Stimulated activated CD4-positive, alpha-beta T cell treated with anti-CD3 and anti-CD28 coated beads, Interleukin-15, amount 100 ng/mL, for 24 hours (primary cell): ENCODE measurements at regions not wholly inside any gene's neighbourhood (a gene's known extent, or its start where the extent isn't known, plus 50 kb on each side); places are given as distances from the start of the nearest gene placed in this dataset.

Experiments
- DNase-seq: peaks from one replicate; pipeline ENCODE4 v3.0.0-alpha.2; 2020

DNA sequence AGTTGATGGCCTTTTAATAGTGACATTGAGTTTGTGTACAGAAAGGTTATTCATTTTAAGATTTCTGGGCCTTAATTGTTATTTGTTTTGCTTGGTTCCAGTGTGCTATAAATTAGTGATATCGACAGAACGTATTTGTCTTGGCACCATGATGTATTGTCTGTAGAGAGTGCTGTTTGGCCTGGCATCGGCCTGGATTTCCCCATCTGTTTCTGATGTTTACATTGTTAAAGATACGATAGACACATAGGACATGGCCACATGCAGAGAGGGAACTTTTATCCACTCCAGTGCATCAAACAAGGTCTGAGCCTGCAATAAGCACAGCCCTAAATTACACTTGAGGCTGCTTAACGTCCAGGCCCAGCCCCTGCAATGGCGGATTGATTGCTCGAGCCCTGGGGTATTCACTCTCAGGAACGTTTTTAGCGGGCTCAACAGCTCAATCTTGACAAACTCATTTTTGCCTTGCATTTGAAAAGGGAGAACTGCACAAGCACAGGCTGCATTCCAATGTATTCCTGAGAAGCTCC lies 144.7 kb downstream of the SLC4A3 start:
- no peak for DNase-seq

DNA sequence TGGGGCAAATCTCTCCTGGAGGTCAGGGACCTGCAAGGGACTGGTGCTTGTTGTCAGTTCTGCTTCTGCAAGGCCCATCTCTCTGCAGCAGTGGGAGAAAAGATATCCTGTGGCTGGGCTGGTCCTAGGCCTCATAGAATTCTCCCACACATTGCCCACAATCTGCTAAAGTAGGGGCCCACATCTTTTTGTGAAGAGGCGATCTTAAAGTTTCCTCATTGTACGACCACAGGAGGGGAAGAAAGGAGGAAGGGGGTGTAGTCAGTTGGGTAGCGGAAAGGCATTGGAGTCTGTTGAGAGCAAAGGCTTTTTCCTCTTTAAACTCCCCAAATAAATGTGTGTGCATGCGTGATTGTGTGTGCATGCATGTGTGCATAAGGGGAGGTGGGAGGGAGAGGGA lies 145.3 kb downstream of the SLC4A3 start:
- no peak for DNase-seq

DNA sequence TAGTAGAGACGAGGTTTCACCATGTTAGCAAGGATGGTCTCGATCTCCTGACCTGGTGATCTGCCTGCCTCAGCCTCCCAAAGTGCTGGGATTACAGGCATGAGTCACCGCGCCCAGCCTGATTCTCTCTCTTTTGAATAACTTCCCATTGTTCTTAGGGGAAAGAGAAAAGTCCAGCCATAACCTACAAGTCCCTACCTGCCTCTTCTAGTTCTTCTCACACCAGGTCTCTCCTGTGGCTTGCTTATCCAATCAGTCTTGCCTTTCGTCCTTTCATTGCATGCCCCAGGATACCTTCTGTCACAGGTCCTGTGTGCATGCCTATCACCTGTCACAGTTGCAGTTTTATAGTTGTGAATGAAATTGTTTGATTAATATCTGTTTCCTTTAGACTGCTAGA lies 148.1 kb downstream of the SLC4A3 start:
- no peak for DNase-seq

DNA sequence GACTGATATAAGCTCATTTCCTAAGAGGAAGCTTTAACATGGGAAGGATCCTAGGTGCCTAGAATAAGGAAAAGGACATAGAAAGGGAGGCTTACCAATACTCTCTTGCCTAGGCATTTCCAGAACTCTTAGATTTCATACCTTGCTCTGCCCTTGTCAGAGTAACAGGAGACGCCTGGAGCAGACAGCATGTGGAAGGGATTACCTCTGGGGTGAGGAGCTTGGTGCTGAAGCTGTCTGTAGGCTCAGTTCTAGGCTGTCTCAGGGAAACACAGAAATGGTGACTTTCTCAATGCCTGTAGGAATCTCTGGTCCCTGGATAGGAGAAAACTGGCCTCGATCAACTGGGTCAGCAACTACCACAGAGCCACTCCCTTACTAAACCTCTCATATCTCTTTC lies 150.0 kb downstream of the SLC4A3 start:
- no peak for DNase-seq

DNA sequence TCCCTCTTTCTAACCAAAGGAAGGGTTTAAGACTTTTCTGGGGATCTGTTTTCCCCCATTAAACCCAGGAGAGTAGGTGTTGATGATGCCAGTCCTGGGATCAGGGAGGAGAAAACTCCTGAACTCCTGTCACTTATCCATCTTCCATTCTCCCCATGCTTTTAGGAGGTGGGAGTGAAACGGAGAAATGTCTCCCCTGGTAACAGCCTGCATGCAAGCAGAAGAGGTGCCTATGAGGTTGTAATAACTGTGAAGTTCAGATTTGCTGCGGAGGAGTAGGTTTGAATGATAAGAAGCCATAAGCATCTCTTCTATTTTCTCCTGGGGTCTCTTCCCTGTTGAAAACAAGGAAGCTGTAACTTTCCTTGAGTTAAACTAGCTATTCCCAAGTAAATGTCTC lies 150.8 kb downstream of the SLC4A3 start:
- DNase-seq = no peak

DNA sequence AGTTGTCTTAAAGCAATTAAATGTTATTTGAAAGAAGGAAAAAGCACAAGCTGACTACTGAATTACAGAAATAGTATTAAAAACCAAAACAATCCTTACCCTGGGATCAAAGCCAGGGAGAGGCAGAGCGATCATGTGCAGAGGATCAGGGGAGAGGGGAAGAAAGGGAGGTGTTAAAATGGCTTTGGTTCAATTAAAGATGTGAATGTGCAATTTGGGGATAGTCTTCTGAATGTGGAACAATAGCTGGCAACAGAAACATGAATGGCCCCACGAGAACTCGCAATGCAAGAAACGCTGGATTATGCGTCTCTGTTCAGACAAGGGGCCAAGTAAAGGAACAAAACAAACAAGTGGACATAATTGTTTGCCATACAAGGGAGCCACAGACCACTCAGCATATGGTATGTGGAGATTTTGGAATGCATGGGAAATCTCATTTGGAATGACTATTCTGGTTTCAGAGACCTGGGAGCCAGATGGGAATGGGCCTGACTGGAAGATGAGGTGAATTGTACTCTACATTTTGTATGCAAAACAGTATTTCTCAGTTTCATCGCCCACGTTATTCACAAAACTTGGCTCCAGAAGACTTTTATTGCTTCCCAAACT lies 155.4 kb downstream of the SLC4A3 start:
- DNase-seq = no peak

DNA sequence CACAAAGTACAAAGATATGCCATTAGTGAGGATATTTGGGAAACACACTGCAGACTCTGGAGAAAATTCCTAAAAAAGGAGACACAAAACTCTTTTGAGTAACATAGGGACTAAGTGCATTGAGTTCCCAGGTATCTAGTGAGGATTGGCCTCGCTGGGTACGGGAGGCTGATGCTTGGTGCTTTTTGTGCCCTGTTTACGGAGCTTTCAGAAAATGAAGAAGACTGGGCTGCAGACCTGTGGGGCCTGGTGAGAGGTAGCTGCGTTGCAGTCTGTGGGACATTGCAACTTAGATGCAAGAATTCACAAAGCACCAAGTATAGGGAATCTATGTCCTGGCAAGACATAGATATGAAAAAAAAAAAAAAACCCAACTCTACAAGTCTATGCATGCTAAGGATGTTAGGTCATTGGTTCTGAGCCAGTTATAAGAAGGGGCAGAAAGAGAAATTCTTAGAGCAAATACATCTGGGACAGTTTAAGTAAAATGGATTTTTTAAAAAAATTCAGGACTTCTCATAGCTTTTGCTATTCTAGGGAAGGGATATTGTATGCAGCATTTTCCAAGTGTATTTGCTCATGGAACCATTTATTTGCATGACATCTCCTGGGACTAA lies 156.0 kb downstream of the SLC4A3 start:
- no peak for DNase-seq

DNA sequence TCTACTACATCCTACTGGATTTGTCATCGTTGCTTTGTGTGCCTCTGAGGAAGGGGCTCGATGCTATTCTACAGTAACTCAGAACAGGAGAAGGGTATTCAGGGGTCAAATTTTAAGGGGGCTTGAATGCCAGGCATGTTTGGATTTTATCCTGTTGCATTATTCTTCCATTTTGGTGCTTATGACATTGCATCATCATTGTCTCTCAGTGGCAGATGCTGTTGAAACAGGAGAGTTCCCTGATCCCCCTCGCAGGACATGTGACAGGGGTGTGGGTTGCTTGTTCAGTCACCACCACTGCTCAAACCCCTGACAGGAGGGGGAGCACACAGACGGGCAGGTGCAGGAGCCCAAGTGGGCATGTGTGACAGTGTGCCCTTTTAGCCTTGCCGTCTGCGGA lies 156.7 kb downstream of the SLC4A3 start:
- no peak for DNase-seq

DNA sequence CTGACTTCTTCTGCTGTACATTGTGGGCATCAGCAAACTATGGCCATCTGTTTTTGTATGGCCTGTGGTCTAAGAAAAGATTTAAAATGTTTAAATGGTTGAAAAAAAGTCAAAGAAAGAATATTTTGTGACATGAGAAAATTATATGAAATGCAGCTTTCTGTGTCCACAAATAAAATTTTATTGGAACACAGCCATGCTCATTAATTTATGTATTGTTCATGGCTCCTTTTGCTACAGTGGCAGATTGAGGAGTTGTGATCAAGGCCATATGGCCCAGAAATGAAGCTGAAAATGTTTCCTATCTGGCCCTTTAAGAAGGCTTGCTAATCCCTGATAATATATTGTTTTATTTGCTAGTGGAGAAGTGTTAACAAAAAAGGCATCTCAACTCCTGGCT lies 162.0 kb downstream of the SLC4A3 start:
- no peak for DNase-seq

DNA sequence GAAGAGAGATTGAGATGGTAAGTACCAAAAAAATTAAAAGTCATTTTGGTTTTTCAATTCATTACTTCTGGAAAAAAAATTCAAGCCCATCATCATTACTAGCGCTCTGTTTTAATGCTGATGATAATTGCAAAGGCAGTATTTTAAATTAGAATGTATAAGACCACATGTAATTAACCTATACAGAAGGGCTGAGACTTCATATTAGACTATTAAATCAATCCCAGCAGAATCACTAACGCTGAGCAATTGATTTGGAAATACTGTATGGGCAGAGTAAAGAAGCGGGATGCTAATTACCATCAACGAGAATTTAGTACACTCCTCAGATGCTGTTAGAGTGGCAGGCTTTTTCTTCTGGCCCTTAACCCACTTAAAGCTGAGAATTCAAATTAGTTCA lies 165.0 kb downstream of the SLC4A3 start:
- DNase-seq = no peak

DNA sequence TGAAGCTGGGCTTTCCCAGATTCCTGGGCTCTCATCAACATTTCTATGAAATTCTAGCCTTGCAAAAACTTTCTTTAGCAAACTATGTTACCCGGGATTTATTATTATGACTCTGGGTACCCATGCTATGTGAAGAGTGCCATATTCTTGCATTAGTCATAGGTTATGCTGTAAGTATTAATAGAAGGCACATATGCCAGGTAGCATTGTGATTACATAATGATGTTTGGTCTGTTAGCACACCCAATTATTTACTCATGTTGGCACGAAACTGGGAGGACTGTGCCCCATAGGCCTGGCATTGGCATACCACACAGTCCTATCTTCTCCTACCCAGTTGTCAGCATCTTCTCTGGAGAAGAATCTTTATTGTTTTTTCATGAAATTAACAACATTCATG lies 171.0 kb downstream of the SLC4A3 start:
- DNase-seq = no peak

DNA sequence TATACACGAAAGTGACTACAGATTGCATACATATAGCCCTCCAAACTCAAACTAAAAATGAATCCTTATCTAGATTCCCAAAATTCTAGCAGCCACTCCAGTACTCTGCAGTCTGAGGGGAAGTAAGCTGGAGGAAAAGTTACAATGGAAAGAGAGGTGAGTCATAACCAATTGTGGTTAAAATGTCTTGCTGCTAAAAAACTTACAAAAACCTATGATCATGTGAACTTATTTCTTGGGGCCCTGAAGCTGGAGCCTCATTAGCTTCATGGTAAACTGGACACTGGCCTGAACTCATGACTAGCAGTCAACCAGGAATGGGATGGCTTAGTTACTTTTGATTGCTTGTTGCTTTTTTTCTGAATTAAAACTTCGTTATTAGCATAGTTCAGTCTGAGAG lies 175.9 kb downstream of the SLC4A3 start:
- DNase-seq = no peak

DNA sequence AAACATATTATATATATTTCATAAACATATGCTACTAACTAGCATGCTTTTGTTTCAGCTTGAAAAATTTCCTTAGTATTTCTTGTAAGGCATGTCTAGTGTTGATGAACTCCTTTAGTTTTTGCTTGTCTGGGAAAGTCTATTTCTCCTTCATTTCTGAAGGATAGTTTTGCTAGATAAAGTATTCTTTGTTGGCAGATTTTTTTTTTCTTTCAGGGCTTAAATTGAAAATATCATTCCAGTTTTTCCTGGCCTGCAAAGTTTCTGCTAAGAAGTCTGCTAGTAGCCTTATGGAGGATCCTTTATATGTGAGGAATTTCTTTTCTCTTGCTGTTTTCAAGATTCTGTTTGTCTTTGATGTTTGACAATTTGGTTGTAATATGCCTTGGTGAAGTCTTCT lies 183.5 kb downstream of the SLC4A3 start:
- no peak for DNase-seq

DNA sequence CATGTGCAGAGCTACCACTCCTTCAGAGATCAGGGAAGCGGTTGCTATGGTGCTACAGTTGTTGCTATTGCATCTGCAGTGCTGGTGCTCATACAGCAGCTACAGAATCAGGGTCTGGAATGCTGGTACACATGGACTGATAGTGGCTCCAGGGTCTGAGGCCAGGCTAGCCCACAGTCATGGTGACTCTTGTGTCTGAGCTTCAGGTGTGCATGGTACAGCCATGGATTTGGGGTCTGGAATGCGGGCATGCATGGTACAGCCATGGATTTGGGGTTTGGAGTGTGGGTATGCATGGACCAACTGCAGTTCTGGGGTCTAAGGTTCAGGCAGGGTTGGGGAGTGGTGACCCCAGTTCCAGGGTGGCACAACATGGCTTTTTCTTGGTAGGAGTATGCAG lies 185.2 kb downstream of the SLC4A3 start:
- no peak for DNase-seq

DNA sequence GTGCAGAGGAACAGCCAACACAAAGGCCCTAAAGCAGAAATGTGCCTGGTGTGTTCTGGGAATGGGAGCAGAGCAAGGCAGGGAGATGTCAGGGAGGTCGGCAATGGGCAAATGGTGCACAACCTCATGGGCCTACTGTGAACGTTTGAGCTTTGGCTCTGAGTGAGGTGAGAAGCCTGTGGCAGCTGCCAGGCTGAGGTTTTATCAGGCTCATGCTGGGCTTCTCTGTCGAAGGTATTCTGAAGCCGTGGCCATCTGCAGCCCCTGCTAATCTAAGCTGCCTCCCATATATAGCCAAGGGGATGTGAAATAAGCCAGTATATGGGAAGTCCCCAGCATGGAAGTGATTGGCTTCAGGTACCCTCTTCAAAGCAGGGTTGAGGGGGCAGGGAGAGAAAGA lies 193.3 kb downstream of the SLC4A3 start:
- DNase-seq = no peak

DNA sequence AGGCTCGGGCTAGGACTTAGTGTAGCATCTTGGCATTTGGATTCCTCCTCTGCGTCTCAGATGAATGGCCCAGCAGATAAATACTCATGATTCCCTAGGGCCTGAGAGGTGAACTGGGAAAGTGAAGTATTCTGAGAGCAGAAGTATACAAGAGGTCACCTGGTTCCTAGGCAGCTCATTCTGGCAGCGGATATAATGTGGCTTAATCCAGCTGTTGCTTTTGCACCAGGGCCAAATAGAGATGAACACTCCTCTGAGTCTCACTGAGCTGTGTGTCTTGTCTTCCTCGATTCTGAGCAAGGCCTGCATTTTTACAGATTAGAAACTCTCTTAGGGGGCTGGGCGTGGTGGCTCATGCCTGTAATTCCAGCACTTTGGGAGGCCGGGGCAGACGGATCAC lies 196.1 kb downstream of the SLC4A3 start:
- DNase-seq = no peak

DNA sequence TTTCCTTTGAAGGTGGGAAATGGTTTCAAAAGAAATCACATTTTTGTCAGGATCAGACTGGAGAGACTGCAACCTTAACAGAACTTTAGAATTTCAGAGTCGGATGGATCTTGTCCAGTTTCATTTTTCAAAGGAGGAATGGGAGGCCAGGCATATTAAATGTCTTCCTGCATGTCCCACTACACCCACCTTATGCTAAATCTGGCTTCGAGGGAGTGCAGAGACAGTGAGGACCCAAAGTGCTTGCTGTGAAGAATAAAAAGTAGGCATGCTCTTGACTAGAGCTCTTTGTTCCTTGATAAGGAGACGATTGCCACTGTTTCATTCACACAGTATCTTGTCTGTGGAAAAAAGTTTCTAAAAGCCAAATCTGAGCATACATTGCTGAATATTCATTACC lies 197.6 kb downstream of the SLC4A3 start:
- DNase-seq = no peak

DNA sequence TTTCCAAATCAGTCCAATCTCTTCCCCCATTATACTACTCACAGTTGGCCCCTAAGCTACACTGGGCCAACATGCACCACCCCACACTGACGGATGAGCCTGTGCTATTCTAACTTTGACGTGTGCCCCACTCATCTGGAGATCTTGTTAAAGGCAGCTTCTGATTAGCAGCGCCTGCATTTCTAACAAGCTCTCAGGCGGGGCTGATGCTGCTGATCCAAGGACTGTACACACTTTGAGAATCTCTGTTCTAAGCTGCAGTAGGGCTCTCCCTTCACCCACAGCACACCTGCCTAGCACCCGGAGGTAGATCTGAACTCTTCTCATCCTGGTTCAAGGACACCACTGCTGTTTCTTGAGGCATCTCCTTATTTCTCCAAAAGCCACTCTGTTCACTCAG lies 200.7 kb downstream of the SLC4A3 start:
- no peak for DNase-seq

DNA sequence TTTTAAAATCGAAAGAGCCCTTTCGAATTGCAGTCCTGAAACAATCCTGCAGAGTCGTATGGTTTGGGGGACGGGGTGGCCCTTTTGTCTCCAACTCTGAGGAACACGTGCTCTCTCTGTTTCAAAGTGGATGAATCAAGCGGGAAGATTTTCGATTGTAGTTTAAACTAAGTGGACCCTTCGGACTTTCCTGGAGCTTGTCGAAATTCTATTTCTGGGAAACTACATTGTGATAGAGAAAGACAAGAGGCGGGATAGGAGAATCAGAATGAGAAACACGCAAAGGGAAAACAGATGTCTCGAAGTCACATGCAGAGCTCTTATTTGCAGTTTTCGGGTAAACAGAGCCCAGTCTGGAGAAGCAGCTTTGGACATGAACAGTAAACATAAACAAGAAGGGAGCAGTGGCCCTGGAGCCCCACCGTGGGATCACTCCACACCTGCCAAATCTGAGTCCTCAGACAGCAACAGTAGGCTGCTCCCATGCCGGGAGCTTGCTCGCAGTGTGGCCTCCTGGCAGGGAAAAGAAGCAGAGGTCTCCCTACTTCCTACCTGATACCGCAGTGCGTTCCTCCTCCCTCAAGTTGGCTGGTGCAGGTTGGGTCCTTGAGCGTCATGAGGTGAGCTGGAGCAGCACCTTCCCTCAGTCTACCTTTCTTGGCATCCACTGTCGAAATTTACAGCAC lies 202.4 kb downstream of the SLC4A3 start:
- no peak for DNase-seq

DNA sequence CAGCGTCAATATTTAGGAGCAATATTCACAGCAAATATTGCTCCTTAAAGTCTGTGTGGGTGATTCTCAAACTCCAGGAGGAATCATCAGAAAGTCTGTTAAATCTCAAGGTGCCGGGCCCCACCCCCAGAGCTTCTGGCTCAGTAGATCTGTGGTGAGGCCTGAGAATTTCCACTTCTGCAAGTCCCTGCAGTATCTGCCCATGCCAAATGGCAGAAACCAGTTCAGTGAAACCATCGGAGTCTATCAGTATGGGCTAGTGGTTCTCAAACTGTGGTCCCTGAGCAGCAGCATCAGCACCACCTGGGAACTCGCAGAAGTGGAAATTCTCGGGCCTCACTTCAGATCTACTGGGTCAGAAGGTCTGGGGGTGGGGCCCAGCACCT lies 202.9 kb downstream of the SLC4A3 start:
- DNase-seq = no peak

DNA sequence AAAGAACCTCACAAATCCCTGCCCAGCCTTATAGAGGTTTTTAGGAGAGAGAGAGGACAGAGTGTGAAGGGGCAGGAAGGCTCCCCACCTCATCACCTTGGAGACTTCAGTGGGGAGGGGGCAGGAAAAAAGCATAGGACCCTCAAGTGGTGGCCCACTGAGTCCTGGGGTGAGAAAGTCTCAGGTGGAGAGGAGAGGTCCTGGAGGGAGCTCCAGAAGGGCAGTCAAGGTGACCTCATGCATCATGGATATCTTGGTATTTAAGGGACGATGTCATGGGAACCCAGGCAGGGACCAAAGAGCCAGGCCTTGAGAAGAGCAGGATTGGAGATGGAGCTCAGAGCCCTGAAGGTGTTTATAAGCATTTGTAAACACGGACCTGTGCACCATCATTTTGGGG lies 204.5 kb downstream of the SLC4A3 start:
- DNase-seq = no peak

DNA sequence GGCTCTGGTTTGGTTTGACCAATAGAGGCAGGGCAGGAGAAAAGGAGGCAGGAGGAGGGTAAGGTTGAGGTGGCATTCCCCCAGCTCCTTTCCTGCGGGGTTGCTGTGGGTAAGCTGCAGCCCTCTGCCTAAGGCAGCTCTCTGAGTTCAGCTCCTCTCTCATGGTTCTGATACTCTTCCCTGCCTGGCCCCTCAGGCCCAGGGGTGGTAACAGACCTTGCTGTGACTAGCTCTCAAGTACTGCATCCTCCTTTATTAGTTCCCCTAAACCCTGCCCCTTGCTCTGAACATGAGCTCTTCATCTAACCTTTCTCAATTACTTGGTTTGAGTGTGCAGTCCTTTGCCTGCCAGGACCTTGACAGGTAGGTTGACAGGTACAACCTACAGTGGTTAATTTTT lies 205.5 kb downstream of the SLC4A3 start:
- DNase-seq = no peak

DNA sequence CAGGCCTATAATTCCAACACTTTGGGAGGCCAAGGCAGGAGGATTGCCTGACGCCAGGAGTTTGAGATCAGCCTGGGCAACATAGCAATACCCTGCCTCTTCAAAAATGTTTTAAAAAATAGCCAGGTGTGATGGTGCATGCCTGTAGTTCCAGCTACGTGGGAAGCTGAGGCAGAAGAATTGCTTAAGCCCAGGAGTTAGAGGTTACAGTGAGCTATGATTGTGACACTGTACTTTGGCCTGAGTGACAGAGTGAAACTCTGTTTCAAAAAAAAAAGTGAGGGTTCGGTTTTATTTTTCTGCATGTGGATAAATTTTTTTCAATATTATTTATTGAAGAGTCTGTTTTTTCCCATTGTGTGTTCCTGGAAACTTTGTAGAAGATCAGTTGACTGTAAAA lies 208.1 kb downstream of the SLC4A3 start:
- no peak for DNase-seq

DNA sequence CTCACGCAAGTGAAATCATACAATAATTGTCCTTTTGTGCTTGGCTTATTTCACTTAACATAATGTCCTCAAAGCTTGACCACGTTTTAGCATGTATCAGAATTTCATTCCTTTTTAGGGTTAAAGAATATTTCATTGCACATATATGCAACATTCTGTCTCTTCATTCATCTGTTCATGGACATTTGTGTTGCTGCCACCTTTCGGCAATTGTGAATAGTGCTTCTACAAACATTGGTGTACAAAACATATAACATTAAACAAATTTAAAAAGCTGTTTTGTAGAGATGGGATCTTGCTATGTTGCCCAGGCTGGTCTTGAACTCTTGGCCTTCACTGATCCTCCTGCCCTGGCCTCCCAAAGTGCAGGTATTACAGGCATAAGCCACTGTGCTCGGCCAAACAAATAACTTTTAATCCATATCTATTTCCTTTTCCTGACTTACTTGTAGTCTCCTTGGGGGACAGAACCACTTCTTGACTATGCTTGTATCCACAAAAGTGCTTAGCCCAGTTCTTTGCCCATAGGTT lies 209.3 kb downstream of the SLC4A3 start:
- DNase-seq = no peak
